Adipocyte (in vitro differentiated cells): ENCODE measurements at regions not wholly inside any gene's neighbourhood (a gene's known extent, or its start where the extent isn't known, plus 50 kb on each side); places are given as distances from the start of the nearest gene placed in this dataset.

Source experiments
- DNase-seq: peaks from one replicate; pipeline ENCODE4 v3.0.0-alpha.2; 2015; ENCODE audit warnings: low read depth
- H3K27me3 ChIP-seq: replicated peaks from 2 replicates; pipeline ENCODE4 v1.7.0; 2013; ENCODE audit warnings: mild to moderate bottlenecking, low read length, moderate library complexity; ENCODE audit not compliant: control insufficient read depth, insufficient read depth
- H3K36me3 ChIP-seq: 2 replicates; pipeline ENCODE4 v1.7.0; 2013; ENCODE audit warnings: low read length, mild to moderate bottlenecking, moderate library complexity; ENCODE audit not compliant: control insufficient read depth, insufficient read depth, severe bottlenecking
- H3K4me1 ChIP-seq: 2 replicates; pipeline ENCODE4 v1.7.0; 2013; ENCODE audit warnings: mild to moderate bottlenecking, low read length, moderate library complexity; ENCODE audit not compliant: control insufficient read depth, insufficient read depth
- H3K4me3 ChIP-seq: 2 replicates; pipeline ENCODE4 v1.7.0; 2013; ENCODE audit warnings: mild to moderate bottlenecking, low read length, moderate library complexity
- H3K9ac ChIP-seq: 2 replicates; pipeline ENCODE4 v1.7.0; 2013; ENCODE audit warnings: mild to moderate bottlenecking, low read length, moderate library complexity
- H3K9me3 ChIP-seq: 2 replicates; pipeline ENCODE4 v1.7.0; 2013; ENCODE audit warnings: mild to moderate bottlenecking, low read length, moderate library complexity; ENCODE audit not compliant: control insufficient read depth

DNA sequence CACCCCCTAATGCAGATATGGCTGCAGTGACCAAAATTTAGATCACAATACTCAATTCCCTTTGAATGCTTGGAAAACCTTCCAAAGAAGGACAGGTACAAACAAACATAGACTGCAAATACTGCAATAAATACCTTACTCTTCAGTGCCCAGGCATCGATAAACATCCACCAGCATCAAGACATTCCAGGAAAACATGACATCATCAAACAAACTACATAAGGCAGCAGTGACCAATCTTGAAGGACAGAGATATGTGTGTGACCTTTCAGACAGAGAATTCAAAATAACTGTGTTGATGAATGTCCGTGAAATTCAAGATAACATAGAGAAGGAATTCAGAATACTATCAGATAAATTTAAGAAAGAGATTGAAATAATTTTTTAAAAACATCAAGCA, 488.6 kb downstream of the TLR4 start:
- H3K27me3 ChIP-seq: no peaks in the 10 kb centered on the region
- H3K4me1 ChIP-seq: no peaks in the 10 kb centered on the region
- no peak for DNase-seq
- H3K36me3 ChIP-seq: no peaks in the 10 kb centered on the region
- no peaks in the 10 kb centered on the region for H3K9me3 ChIP-seq
- no peak overlapping the region for H3K9ac ChIP-seq
- H3K4me3 ChIP-seq: no peak overlapping the region

DNA sequence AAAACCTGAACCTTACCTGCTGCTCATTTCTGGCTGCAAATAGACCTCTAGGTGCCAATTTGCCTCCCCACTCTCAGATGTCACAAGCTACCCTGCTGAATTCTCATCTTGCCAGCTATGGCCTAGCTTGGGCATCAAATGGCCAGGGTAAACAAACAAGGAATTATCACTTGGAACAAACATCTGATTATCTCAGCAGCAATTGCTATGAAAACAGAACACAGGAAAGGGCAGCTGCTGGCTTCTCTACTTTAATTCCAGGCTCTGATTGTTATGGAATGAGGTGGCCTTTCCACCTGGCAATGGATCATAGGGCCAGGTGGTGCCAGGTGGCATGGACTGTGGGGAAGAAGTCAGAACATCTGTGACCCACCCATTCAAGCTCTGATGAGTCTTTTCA, 505.1 kb downstream of the TLR4 start:
- DNase-seq: no peak
- Histone ChIP-seq H3K4me3 (no peak overlapping the region), H3K9ac (no peak overlapping the region), H3K4me1 (no peaks in the 10 kb centered on the region), H3K36me3 (no peaks in the 10 kb centered on the region), H3K27me3 (no peaks in the 10 kb centered on the region), H3K9me3 (peaks cover 4% of the 10 kb centered on the region)

DNA sequence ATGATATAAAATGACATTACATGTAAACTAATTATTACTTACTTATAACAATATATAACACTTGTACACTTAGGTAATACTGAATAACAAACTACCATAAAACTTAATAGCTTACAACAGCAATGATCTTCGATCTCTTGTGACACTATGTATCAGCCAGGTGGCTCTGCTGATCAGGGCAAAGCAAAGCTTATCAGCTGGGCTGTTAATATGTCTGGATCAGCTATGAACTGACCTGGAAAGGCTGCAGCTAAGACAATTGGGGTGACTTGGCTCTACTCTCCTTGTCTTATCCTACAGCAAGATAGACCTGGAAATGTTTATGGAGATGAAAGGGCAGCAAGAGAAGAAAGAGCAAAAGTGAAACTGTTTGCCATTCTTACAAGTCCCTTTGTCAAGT, 511.3 kb downstream of the TLR4 start:
- DNase-seq: no peak
- H3K36me3 ChIP-seq: no peaks in the 10 kb centered on the region
- no peaks in the 10 kb centered on the region for H3K4me1 ChIP-seq
- H3K9ac ChIP-seq: no peak overlapping the region
- no peaks in the 10 kb centered on the region for H3K27me3 ChIP-seq
- no peaks in the 10 kb centered on the region for H3K9me3 ChIP-seq
- H3K4me3 ChIP-seq: no peak overlapping the region

DNA sequence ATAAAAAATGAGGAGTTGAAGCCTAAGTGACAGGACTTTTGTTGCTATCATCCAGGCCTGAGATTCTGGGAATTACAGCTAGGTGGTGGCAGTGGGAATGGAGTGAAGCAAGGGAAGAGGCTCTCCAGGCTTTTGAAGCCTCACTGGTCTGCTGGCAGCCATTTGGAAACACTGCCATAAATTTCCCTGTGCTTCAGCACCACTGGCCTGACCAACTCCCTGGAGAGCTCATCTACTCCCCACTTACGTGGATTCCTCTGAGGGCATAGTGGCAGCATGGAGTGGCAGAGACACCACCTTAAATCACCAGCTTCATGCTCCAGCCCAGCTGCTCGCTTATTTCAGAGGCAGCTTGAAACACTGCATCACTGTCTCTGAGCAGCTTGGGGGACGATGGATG, 518.2 kb downstream of the TLR4 start:
- no peak overlapping the region for H3K9ac ChIP-seq
- H3K4me1 ChIP-seq: no peaks in the 10 kb centered on the region
- H3K4me3 ChIP-seq: no peak overlapping the region
- no peaks in the 10 kb centered on the region for H3K27me3 ChIP-seq
- DNase-seq: no peak
- H3K9me3 ChIP-seq: no peaks in the 10 kb centered on the region
- H3K36me3 ChIP-seq: no peaks in the 10 kb centered on the region

DNA sequence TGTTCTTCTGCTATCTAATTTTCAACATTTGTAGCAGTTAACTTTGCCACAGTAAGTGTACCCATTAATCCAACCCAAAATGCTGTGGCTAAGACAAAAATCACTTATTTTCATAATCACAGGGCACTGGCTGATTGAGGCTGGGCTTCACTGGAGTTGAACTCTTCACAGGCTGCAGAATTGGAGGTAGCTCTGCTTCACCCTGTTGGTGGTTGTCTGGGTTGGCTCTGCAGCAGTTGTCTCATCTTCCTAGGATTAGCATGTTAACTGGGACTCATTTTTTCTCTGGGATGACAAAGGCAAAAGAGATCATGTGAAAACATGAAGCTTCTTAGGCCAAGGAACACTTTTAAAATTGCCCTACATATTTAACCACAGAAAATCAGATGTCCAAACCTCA, 518.9 kb downstream of the TLR4 start:
- Histone ChIP-seq H3K4me1 (no peaks in the 10 kb centered on the region), H3K27me3 (no peaks in the 10 kb centered on the region), H3K9me3 (no peaks in the 10 kb centered on the region), H3K4me3 (no peak overlapping the region), H3K9ac (no peak overlapping the region), H3K36me3 (no peaks in the 10 kb centered on the region)
- no peak for DNase-seq

DNA sequence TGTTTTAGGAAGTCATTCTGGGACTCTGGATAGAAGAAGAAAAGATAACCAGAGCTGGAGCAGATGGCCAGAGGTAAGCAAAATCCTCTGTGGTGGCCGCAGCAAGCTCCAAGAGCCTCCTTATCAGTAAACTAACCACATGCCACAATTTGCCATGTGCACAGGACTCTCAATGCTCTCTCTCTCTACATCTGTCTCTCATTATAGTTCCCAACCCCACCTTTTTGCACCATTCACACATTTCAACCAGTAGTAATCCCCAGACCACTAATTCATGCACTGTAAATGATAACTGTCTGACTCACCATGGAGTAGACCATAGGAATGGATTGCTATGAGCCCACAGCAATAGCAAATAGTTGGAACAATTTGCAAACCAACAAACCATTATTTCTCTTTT, 526.1 kb downstream of the TLR4 start:
- Histone ChIP-seq H3K4me3 (no peak overlapping the region), H3K4me1 (no peaks in the 10 kb centered on the region)
- DNase-seq: no peak

DNA sequence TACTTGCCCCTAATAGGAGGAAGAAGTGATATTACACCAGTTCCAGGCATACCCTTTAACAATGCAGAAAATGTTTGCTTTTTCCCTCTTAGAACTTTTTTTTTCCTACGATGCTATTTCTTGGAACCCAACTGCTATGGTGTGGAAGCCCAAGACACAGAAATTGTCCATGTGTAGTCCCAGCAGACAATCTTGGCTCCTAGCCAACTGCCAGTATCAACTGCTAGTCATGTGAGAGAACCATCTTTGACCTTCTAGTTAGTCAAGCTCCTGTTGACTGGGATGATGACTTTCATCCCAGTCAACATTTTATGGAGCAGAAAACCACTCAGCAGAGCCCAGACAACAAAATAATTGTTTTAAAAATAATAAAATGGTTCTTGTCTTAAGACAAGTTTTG, 532.4 kb downstream of the TLR4 start:
- peaks cover 20% of the 10 kb centered on the region for H3K9me3 ChIP-seq
- H3K4me1 ChIP-seq: no peaks in the 10 kb centered on the region
- H3K4me3 ChIP-seq: no peak overlapping the region
- no peaks in the 10 kb centered on the region for H3K36me3 ChIP-seq
- no peak overlapping the region for H3K9ac ChIP-seq
- no peaks in the 10 kb centered on the region for H3K27me3 ChIP-seq
- no peak for DNase-seq

More for the DNA sequence above, 526.1 kb downstream of the TLR4 start:
- H3K9ac ChIP-seq: no peak overlapping the region
- H3K27me3 ChIP-seq: no peaks in the 10 kb centered on the region
- no peaks in the 10 kb centered on the region for H3K36me3 ChIP-seq
- H3K9me3 ChIP-seq: peaks cover 3% of the 10 kb centered on the region

DNA sequence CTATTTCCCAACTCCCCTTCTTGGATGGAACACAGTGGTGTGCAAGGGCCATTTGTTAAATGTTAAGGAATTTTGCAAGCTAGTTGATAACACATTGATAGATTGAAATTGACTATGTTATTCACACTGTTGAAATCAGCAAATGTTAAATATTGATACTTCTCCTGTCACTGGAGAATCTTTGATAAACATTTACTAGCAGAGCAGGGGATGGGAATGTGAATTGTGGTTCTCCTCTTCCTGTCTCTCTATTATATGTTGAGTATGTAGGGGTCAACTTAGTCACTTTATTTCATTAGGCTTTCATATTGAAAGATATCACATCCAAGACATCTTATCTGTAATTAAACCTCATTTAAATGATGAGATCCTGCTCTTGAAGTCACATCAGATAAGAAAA, 533.9 kb downstream of the TLR4 start:
- Histone ChIP-seq H3K9ac (no peak overlapping the region), H3K9me3 (peaks cover 20% of the 10 kb centered on the region), H3K4me1 (no peaks in the 10 kb centered on the region), H3K4me3 (no peak overlapping the region), H3K27me3 (no peaks in the 10 kb centered on the region), H3K36me3 (no peaks in the 10 kb centered on the region)
- no peak for DNase-seq

DNA sequence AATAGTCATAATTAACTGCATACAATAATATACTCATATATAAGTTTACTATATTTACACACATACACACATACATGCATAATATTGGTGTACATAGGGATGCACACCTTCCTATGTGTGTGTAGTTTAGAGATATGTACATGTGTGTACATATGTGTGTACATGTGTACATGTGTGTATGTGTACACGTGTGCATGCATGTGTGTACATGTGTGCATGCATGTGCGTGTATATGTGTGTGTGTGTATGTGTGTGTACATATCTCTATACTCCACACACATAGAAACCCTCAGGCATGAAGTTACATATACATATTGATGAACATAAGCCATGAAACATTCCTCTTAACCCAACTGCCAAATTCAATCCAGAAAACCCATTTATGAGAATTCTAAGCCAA, 547.8 kb downstream of the TLR4 start:
- no peak for DNase-seq
- no peak overlapping the region for H3K4me3 ChIP-seq
- no peak overlapping the region for H3K9ac ChIP-seq
- H3K4me1 ChIP-seq: no peaks in the 10 kb centered on the region
- H3K27me3 ChIP-seq: no peaks in the 10 kb centered on the region
- H3K9me3 ChIP-seq: peaks cover 19% of the 10 kb centered on the region
- no peaks in the 10 kb centered on the region for H3K36me3 ChIP-seq

DNA sequence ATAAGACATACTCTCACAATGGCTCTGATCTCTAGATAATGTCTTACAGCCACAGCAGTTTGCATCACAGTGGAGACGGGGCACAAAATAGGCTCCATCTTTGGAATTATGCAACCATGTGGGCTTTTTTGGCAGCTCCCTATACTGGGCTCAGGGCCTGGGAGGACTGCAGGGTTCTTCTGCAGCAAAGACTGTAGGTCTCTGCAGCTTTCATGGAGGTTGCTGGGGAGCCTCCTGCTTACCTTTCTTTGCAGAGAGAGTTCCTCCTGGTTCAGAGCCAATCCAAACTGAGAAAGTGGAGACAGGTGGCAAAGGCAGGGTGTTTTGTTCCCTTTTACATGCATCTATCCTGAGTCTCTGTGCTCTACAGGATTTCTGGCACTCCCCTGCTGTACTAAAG, 558.0 kb downstream of the TLR4 start:
- H3K9ac ChIP-seq: no peak overlapping the region
- no peaks in the 10 kb centered on the region for H3K27me3 ChIP-seq
- H3K4me1 ChIP-seq: no peaks in the 10 kb centered on the region
- no peak for DNase-seq
- no peaks in the 10 kb centered on the region for H3K9me3 ChIP-seq
- H3K4me3 ChIP-seq: no peak overlapping the region
- no peaks in the 10 kb centered on the region for H3K36me3 ChIP-seq

DNA sequence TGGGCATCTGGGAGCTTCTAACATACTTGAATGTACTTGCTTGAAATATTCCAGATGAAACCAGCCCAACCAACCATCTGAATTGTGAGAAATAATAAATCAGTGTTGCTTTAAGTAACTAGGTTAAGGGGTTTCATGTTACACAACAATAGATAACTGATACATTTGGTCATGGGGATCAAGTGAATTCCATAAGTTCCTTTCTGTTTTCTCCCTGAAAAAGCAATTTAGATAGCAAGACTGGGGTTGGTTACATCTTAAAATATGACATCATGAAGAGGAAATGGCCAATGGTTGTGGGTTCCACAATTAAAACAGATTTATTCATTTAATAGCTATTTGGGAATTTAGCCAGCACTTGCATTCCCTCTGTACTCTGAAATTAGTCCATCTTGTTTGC, 559.7 kb downstream of the TLR4 start:
- Histone ChIP-seq H3K27me3 (no peaks in the 10 kb centered on the region), H3K4me3 (no peak overlapping the region), H3K9ac (no peak overlapping the region), H3K9me3 (no peaks in the 10 kb centered on the region), H3K36me3 (no peaks in the 10 kb centered on the region), H3K4me1 (no peaks in the 10 kb centered on the region)
- no peak for DNase-seq

DNA sequence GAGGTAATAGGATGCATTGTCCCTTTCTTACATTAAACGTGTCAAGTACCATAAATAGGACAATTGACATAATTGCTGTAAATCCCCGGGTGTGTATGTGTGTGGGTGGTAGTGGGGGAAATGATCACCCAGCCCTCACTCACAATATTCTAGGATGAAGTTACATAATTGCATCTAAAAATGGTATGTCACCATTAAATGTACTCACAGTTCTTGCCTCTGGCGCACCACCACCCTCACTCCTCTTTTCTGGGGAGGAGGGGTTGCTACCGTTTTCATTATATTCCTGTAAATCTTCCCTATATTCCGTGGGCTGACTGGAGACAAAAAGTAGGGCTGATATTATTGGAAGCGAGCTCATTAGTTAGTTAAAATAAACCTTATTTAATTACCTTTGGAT, 563.8 kb downstream of the TLR4 start:
- no peak for DNase-seq
- Histone ChIP-seq H3K4me1 (no peaks in the 10 kb centered on the region), H3K36me3 (no peaks in the 10 kb centered on the region), H3K9me3 (no peaks in the 10 kb centered on the region), H3K9ac (no peak overlapping the region), H3K4me3 (no peak overlapping the region), H3K27me3 (no peaks in the 10 kb centered on the region)
